Smooth muscle cell of the brain vasculature (primary cell): ENCODE measurements at regions not wholly inside any gene's neighbourhood (a gene's known extent, or its start where the extent isn't known, plus 50 kb on each side); places are given as distances from the start of the nearest gene placed in this dataset.
"Not testable (repeated sequence)": the region's sequence is repeated elsewhere in the genome, so short reads cannot be mapped to it uniquely, and the experiment has no call there.

Source experiments
- DNase-seq: peaks from one replicate; pipeline ENCODE4 v3.0.0-alpha.2; 2012; ENCODE audit warnings: low read depth, low spot score

- no peak for DNase-seq
These were observed 71.0 kb upstream of the MARCKS start for GRCh38 chr6:113786168-113786567.

GRCh38 chr6:113788586-113788985 is 68.6 kb upstream of the MARCKS start:
- DNase-seq = no peak

- DNase-seq = not testable (repeated sequence)
These were observed 65.9 kb upstream of the MARCKS start for GRCh38 chr6:113791225-113791624.

- DNase-seq = not testable (repeated sequence)
These were observed 61.8 kb upstream of the MARCKS start for GRCh38 chr6:113795371-113795770.

- no peak for DNase-seq
These were observed 61.1 kb upstream of the MARCKS start for GRCh38 chr6:113796038-113796437.

GRCh38 chr6:113802779-113803178 is 54.4 kb upstream of the MARCKS start:
- no peak for DNase-seq

- no peak for DNase-seq
These were observed 51.9 kb upstream of the MARCKS start for GRCh38 chr6:113805173-113805790.

GRCh38 chr6:113805811-113806495 is 51.2 kb upstream of the MARCKS start:
- no peak for DNase-seq
